AML-193 (cell line): ENCODE measurements at regions not wholly inside any gene's neighbourhood (a gene's known extent, or its start where the extent isn't known, plus 50 kb on each side); places are given as distances from the start of the nearest gene placed in this dataset.

Source experiments
- DNase-seq, 2 experiments: peaks; one replicate each; lab custom pipeline; 2025; lab: John Stamatoyannopoulos, UW

DNA sequence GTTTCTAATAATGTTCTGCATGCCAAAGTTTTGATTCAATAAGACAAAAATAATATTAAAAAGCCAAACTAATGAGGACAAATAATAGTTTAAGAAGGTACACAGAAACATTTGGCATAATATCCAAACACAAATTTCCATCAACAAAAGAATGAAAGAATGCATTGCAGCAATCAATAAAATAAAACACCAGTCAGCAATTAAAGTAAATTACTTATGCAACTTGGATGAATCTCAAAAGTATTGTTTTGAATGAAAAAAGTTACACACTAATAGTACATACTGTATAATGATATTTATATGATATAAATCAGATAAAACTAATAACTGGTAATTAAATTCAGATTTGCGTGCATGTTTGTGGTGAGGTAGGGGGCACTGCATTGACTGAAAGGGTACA lies 285.5 kb upstream of the PCDH10 start:
- DNase-seq: no peak

DNA sequence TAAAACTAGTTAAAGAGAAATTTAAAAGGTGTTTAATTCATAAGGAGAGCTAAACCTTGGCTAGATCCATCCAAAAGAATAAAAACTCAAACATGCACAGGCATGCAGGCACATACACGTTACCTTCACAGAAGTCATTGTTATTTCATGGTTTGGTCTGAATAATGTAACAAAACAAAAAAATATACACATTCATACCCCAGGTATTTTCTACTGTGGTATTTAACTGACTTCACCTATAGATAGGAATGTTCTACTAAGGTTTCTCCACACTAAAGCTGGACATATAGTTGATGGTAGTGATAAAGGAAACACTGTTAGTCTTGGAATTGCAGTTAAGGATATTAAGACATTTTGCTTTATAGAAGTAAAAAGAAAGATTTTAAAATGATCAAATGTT lies 283.6 kb upstream of the PCDH10 start:
- no peak for DNase-seq

GRCh38 chr4:132865922-132866321 lies 283.2 kb upstream of the PCDH10 start:
- no peak for DNase-seq

- DNase-seq: no peak
Observed at GRCh38 chr4:132866616-132867015, 282.5 kb upstream of the PCDH10 start.

DNA sequence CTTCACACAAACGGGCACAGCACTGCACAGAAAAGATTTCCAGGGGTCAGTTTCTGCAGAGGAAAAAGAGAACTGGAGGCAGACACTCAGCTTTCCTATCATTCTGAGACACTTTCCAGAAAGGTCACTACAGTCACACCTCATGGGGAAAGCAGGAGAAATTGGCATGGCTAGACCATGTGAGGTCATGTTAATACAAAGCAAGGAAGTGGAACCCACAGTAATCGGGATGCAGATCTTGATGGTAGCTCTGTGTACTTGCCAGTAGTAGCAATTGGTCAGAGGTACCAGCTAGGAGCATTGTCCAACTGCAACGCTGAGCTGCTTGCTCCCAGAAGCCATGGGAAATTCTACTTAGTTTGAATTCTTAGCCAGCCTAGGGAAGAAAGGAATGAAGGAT lies 255.3 kb upstream of the PCDH10 start:
- no peak for DNase-seq

- no peak for DNase-seq
Observed at GRCh38 chr4:132901224-132901623, 247.9 kb upstream of the PCDH10 start.

GRCh38 chr4:132910229-132910748 lies 238.8 kb upstream of the PCDH10 start:
- no peak for DNase-seq

GRCh38 chr4:132918096-132918495 lies 231.0 kb upstream of the PCDH10 start:
- no peak for DNase-seq

GRCh38 chr4:132923516-132923915 lies 225.6 kb upstream of the PCDH10 start:
- no peak for DNase-seq

- no peak for DNase-seq
Observed at GRCh38 chr4:132934911-132935310, 214.2 kb upstream of the PCDH10 start.

DNA sequence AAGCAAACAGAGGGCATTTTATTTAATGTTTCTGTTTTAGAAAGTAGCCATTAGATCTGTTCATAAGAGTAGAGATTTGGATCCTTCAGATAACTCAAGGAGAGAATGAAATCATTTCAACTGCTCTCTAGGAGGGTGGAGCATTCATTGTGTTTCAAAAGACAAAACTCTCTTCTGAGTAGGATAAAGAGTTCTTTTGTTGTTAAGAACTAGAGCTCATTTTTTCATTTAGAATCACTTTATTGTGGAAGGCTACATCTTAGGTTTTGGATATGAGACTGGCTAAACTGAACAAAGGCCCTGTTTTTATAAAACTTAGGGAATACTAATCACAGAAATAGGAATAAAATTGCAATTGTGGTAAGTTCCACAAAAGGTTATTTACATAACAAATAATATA lies 193.9 kb upstream of the PCDH10 start:
- no peak for DNase-seq

GRCh38 chr4:132956962-132957361 lies 192.1 kb upstream of the PCDH10 start:
- no peak for DNase-seq

DNA sequence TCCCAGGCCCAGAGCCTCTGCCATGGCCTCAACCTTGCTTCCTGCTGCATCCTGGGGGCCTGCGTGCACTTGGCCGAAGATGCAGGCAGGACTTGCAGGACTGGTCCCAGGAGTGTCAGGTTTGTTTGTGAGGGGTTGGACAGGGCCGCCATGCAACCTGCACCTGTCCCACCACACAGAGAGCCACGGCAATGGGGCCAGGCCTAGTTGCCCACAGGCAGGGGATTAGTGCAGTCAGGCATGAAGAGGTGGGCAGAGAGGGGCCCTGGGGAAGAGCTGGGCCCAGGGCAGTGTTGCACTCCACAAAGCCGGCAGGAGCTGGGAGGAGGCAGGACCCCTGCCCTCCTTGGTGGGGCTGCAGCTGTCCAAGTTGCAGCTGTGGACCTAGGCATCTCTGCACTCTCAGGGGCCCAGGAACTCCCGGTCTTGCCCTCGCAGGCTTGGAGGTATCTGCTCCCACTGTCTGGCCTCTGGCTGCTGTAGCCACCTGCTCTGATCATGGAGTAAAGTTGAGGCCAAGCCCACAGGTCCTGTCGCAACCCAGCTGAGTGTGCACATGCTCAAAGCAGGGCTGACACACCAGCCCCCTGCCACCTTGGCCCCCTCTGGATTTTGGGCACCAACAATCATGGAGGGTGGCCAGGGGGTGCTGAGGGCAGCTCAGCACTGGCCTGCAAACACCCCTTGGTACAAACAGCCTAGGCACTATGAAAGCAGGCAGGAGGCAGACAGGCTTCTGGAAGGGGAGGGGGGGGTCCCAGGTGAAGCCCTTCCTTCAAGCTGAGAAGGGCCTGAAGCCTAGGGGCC lies 190.4 kb upstream of the PCDH10 start:
- DNase-seq: no peak

- no peak for DNase-seq
Observed at GRCh38 chr4:132981611-132982010, 167.5 kb upstream of the PCDH10 start.

DNA sequence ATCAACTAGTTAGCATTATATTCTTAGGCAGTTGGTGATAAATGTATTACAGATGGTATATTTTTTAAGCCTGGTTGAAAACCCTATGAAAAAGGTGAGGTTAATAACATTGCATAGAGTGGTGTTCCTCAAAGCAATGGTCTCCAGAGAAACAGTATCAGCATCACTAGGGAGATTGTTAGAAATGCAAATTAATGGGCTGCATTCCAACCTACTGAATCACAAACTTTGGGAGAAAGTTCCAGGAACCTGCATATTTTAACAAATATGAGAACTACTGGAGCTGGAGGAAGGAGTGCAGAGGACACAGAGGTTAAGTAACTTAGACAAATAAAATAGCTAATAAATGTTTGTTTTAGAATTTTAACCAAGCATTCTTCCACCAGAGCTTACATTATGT lies 166.9 kb upstream of the PCDH10 start:
- no peak for DNase-seq

- no peak for DNase-seq
Observed at GRCh38 chr4:132991111-132991510, 158.0 kb upstream of the PCDH10 start.

GRCh38 chr4:132992686-132993085 lies 156.4 kb upstream of the PCDH10 start:
- no peak for DNase-seq

- no peak for DNase-seq
Observed at GRCh38 chr4:132998585-132999230, 150.4 kb upstream of the PCDH10 start.

GRCh38 chr4:133000012-133000411 lies 149.1 kb upstream of the PCDH10 start:
- no peak for DNase-seq

DNA sequence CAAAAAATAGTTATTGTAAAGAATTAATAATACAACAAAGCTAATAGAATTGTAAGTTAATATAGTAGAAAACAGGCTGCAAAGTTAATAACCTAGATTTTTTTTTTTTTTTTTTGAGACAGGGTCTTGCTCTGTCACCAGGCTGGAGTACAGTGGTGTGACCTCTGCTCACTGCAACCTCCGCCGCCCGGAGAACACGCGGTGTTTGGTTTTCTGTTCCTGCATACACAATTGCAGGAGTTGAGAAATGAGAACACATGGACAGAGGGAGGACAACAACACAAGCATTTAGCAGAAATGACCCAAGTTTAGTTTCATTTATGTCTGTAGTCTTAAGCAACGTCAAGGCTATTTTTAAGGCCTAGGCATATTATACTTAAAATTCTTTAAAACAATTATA lies 145.9 kb upstream of the PCDH10 start:
- no peak for DNase-seq

GRCh38 chr4:133014473-133015135 lies 134.5 kb upstream of the PCDH10 start:
- no peak for DNase-seq

DNA sequence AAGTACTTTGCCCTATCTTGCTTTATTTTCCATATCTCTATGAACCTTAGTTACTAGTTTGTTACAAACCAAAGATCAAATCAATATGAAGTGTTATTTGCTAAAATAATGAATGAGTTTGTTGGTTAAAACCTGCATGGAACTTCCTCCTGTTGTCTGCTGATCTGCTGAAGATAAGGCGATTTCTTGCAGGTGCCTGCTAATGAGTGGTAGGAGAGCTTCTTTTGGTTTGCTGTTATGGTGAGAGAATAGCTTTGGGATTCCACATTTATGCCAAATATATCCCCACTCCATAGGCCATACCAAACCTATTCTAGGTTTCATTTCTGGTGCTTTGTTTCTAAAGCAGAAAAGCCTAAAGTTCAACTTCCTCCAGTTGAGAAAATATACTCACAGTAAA lies 103.8 kb upstream of the PCDH10 start:
- DNase-seq: no peak

DNA sequence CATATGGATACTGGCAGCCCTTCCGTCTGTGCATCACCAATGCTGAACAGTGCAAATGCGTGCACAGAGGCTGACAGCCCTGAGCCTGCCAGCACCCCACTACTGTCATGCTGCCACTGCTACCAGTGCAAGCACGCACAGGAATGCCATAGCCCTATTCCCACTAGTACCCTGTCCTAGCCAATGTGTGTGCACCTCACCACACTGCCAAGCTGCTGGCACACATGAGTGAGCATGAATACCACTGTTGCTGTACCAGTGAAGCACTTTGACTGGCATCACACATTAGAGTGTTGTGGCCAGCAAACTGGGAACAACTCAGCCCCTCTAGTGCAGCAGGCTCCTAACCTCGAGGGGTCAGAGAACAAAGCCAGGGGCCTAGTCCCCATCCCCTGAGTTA lies 102.9 kb upstream of the PCDH10 start:
- no peak for DNase-seq
